Islet of Langerhans (tissue), 1 donor: ENCODE measurements at regions not wholly inside any gene's neighbourhood (a gene's known extent, or its start where the extent isn't known, plus 50 kb on each side); places are given as distances from the start of the nearest gene placed in this dataset.

Experiments used
- FAIRE-seq: peaks from one replicate; lab custom pipeline; 2011; peaks lifted over from hg19 to GRCh38; lab: Jason Lieb, UNC

DNA sequence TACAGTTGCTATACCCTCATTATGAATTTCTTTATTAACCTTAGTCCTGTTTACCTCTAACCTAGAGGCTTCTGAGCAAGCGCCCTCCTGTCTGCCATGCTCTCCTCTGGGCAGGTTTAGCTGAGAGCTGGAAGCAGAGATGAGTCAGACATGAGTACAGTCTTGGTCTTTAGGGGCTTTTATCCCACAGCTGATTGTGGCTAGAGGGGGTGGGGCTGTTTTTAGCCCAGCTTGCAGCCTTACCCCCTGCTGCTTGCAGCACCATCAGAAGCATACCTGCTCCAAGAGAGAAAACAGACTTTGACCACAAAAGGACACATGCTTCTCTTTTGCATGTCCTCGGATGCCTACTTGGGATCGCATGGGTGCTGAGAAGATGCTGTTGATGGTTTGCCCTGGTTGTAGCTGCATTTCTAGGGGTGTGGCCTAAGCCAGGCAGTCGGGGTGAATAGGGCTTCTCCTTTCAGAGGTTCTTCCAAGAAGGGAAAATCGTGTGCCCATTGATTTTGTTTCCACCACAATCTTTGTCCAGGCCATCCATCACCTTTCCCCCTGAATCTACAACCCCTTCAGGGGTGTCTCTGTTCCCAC lies 115.0 kb upstream of the LGALSL start:
- FAIRE-seq = no peak

- no peak for FAIRE-seq
Measured at GRCh38 chr2:64341461-64341860, 112.5 kb upstream of the LGALSL start.

- FAIRE-seq = no peak
Measured at GRCh38 chr2:64342195-64343099, 111.5 kb upstream of the LGALSL start.

DNA sequence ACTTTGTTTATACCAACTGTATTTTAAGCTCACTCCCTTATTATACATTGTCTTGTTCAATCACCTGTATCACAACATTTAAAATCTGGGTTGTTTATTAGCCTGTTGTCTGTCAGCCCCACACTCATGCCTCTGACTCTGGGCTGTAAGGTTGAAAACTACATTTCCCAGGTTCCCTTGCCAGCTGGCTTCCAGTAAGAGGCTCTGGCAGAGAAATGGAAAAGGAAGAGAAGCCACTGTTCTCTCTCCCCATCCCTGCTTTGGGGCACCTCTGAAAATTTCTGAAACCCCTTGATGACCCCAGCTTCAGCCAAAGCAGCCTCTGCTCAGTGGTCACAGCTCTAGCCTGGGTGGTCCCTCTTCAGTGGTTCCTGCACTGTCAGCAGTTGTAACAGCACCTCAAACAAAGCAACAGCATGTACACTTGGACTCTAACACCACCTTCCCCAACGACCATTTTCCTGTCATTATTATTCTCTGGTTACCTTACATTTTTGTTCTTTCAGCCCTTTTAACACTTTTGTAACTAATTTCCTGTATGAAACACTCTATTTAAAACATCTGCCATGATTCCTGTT lies 108.9 kb upstream of the LGALSL start:
- no peak for FAIRE-seq

DNA sequence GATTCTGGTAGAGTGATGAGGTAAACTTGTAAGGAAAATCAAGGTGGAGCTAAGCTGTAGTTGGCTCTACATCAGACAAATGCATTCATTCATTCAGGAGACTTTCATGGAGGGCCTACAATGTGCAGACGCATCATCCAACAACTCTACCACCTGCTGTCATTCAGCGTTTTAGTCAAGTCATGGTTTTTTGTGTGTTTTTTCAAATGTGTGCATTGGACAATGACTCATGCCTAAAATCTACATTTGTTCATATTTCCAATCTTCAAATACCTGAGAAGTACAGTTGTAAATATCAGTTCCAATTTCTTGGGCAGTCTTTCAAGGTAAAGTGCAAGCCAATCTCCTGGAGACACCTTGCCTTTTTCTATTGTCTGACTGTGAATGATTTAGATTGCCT lies 108.0 kb upstream of the LGALSL start:
- no peak for FAIRE-seq

GRCh38 chr2:64348386-64349130 lies 105.4 kb upstream of the LGALSL start:
- no peak for FAIRE-seq

GRCh38 chr2:64349131-64349530 lies 104.8 kb upstream of the LGALSL start:
- FAIRE-seq = no peak

- no peak for FAIRE-seq
Measured at GRCh38 chr2:64350996-64351395, 103.0 kb upstream of the LGALSL start.

DNA sequence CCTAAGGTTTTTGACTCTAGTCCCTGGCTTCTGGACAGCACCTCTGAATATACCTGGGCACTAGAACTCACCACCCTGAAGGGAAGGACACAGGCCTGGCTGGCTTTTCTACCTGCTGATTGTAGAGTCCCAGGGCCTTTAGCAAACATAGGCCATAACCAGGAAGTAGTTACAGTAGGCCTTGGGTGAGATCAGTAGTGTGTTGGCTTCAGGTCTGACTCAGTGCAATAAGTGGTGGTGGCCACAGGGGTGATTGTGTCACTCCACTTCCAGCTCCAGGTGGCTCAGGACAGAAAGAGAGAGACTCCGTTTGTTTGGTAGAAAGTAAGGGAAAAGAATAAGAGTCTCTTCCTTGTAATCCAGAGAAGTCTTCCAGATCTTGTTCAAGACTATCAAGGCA lies 101.7 kb upstream of the LGALSL start:
- FAIRE-seq = no peak

- no peak for FAIRE-seq
Measured at GRCh38 chr2:64354857-64355680, 98.9 kb upstream of the LGALSL start.

DNA sequence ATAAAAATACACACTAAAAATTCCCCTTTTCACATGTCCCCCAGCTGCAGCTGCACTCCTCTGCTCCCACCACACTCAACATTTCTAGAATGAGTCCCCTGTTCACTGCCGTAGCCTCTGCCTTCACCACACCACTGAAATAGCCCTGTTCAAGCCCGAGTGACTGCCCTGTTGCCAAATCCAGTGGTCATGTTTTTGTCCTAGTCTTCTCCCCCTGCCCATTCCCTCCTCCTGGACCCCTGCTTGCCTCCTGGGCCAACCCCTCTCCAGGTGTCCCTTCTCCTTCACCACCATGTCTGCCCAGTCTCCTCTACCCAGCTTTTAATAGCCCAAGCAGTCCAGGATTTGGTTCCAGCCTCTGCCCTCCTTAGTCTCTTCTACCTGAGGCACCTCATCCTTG lies 97.1 kb upstream of the LGALSL start:
- no peak for FAIRE-seq

GRCh38 chr2:64359171-64359891 lies 94.6 kb upstream of the LGALSL start:
- FAIRE-seq = no peak

GRCh38 chr2:64359892-64360657 lies 93.9 kb upstream of the LGALSL start:
- no peak for FAIRE-seq

DNA sequence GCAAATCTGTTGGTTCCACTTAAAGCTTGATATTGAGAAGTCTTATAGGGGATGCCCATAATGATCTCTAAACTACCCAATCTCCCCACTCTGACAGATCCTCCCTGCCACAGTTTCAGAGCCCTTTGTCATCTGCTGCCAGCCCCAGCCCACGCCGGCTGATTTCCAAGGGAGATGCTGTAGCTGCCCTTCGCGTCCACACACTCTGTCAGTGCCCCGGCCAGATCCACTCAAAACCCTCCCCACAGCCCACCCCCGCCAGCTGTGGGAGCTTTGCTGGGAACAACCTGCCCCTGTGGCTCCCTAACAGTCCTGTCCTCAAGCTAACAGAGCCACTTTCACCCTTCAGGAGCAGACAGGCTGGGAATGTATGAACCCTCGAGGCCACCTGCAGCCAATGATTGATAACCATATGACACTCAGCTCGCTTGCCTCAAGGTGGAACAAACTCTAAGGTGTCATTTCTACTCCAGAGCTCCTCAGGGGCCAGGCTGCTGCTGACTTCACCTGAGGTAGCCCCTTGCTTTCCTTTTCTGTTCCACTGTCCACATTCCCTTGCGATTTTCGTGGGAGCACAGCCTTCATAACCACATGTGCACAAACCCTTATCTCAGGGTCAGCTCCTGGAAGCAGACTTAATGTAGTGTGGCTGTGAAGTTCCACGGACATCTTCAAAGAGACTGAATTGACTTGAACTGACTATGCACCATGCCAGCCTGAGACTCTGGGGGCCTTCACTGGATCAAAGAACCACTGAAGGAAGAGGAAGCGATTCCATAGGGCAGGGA lies 92.6 kb upstream of the LGALSL start:
- FAIRE-seq = no peak

DNA sequence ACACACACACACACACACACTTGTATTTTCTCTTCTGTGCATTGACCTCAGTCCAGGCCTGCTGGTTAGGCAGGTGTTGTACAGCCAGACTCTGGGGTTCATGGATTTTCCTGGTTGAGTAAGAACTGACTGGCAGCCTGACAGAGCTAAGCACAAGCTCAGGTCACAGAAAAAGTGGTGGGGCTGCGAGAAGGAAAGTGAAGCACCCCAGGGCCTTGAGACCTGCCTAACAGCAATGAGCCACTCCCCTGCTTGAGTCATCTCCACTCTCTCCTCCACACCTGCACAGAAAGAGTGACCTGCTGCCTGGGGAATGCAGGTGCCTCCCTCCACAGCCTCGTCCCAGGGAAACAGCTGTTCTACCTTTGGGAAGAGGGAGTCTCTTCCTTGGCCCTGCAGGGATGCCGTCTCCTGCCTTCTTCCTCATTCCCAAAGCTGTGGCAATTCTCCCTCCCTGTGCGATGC lies 91.4 kb upstream of the LGALSL start:
- FAIRE-seq = no peak

DNA sequence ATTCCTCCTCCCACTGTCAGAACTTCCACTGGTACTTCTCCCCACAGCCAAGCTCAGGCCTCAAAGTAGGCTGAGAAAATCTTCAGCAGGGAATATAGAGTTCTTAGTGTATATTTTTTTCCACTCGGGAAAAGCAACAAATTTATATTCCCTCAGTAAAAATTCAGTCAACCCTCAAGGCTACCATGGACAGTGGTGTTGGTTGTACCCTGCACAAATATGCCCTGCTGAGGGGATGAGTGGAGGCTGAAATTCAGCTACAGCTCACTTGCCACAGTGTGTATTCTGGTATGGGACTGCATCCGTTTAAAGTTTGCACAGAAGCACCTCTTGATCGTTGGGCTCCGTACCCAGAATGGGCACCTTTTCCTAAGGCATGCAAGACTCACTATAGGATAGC lies 90.8 kb upstream of the LGALSL start:
- no peak for FAIRE-seq

DNA sequence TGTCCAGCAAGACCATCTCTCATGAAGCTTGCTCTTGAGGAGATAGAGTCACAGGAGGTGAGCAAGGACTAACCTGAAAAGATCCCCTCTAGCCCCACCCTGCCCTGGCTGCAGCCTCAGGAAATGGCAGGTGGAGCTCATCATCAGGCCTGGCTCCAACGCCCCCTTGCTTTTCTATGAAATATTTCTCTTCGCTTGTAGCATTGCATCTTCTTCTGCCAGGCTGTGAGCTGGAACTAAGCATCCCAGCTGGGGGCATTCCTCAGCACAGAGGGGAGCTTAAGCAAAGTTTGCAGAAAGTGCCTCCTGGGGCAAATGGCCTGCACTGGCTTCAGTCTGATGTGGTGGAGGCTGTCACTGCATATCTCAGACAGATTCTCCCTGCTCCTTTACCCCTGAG lies 90.1 kb upstream of the LGALSL start:
- FAIRE-seq = no peak

DNA sequence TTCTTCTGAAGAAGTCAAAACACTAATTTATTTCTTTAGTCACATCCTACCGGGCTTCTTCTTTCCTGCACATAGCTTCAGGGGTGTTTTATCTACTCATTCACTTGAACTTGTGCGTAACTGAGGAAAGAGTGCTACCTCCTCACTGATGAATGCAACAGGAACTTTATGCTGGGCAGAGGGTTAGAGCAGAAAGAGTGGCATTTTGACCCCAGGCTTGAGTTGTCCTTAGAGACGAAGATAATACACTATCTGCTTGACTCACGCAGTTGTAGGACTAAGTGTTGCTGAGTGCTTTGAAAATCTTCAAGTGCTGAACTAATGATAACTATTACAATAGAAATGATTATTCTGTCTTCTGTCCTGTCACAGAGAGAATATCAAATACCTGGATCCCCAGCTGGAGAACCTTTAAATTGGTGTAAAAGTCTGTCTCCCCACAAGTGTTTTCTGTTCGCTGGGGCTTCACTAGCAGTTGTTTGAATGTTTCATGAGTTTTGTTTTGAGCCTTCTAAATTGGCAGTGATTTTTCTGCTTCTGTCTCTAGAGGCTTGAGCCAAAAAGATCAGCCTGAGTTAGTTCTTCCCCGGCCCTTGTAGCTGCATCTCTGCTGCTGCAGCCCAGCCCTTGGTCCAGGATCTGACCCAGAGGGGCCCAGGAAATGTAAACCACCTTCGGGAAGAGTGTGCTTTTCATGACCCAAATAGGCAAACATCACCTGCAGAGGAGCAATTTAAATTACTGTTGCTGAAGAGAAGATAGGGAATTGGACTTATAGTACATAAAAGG lies 86.3 kb upstream of the LGALSL start:
- FAIRE-seq = no peak

DNA sequence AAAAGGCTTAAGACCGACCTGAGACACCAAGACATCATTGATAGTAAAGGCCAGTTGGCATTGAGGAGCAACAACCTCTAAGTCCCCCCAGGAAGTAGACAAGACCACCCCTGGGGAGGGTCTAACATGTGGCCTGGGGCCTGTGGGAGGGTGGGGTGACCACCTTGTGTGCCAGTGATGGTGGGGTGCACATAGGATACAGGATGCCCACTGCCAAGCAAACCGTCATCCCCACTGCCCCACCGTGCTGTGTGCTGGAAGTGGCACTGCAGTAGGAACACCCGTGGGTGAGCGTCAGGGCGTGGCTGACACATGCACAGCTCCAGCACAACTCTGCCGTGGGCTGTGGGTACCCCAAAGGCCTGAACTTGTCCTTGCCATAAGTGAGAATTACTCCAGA lies 84.3 kb upstream of the LGALSL start:
- no peak for FAIRE-seq
